ENCODE measurements at regions not wholly inside any gene's neighbourhood (a gene's known extent, or its start where the extent isn't known, plus 50 kb on each side); places are given as distances from the start of the nearest gene placed in this dataset.

- TF ChIP-seq POLR2AphosphoS5 (IDR thresholded peaks at IDR 0.05) (no peak), POLR2A (IDR thresholded peaks at IDR 0.05) (no peak)
Measured at GRCh38 chrY:21600170-21600569, 65.5 kb downstream of the RBMY1A1 start.
